ENCODE measurements at regions not wholly inside any gene's neighbourhood (a gene's known extent, or its start where the extent isn't known, plus 50 kb on each side); places are given as distances from the start of the nearest gene placed in this dataset.

GRCh38 chr5:179488491-179488890, 61.9 kb upstream of the RUFY1 start:
- ATAC-seq (no peak), DNase-seq (no peak)
- Histone ChIP-seq H3K4me3 (no peak overlapping the region), H3K9me3 (peaks cover 0 to 6% (median 0%) of the 10 kb centered on the region in 11 donors), H3K4me1 (peaks cover 0 to 14% (median 0%) of the 10 kb centered on the region in 9 donors), H3K27me3 (peaks cover 0 to 27% (median 6%) of the 10 kb centered on the region in 7 donors), H3K27ac (peak overlapping the region in 1 of 10 donors; percentile 48), H3K36me3 (no peaks in the 10 kb centered on the region)
- TF ChIP-seq, protein P1, sequence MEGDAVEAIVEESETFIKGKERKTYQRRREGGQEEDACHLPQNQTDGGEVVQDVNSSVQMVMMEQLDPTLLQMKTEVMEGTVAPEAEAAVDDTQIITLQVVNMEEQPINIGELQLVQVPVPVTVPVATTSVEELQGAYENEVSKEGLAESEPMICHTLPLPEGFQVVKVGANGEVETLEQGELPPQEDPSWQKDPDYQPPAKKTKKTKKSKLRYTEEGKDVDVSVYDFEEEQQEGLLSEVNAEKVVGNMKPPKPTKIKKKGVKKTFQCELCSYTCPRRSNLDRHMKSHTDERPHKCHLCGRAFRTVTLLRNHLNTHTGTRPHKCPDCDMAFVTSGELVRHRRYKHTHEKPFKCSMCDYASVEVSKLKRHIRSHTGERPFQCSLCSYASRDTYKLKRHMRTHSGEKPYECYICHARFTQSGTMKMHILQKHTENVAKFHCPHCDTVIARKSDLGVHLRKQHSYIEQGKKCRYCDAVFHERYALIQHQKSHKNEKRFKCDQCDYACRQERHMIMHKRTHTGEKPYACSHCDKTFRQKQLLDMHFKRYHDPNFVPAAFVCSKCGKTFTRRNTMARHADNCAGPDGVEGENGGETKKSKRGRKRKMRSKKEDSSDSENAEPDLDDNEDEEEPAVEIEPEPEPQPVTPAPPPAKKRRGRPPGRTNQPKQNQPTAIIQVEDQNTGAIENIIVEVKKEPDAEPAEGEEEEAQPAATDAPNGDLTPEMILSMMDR (IDR thresholded peaks at IDR 0.05) = no peak
- intact Hi-C loops (cut with DNase I) = no loop called here
- 40 to 47% methylated on average over 8 of the region's 8 CpGs for WGBS, 2 donors

- TF ChIP-seq, protein P1 (IDR thresholded peaks at IDR 0.05) = no peak
- Histone ChIP-seq H3K9me3 (peaks cover 0 to 6% (median 0%) of the 10 kb centered on the region in 11 donors), H3K4me3 (no peak overlapping the region), H3K4me1 (peaks cover 0 to 14% (median 0%) of the 10 kb centered on the region in 9 donors), H3K27me3 (peaks cover 0 to 27% (median 6%) of the 10 kb centered on the region in 7 donors), H3K36me3 (no peaks in the 10 kb centered on the region), H3K27ac (no peak overlapping the region)
- DNase-seq (no peak), ATAC-seq (no peak)
- 63 to 70% methylated on average over 8 of the region's 8 CpGs for WGBS, 2 donors
- intact Hi-C loops (cut with DNase I) = no loop called here
These were observed 63.2 kb upstream of the RUFY1 start for GRCh38 chr5:179487145-179487544.

DNA sequence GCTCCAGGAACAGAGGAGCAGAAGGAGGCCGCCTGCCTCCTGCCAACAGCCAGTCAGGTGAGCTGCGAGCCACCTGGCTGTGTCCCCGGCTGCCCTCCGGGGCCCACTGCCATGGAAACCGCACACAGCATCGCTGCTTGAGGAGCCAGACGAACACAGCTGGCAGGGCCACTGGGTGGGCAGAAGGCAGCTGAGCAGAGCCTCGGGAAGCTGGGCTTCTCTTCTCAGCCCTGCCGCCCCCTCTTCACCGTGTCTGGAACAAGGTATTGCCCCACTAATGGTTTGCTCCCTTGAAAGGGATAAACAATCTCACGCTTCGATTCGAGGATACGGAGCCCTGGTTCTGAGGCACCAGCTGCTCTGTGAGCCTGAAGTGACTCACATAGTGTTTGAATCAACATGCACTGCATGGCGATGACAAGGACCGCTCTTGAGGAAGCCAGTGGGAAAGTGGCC, 63.7 kb upstream of the RUFY1 start:
- H3K36me3 ChIP-seq = no peaks in the 10 kb centered on the region
- intact Hi-C loops (cut with DNase I) = no loop called here
- peaks cover 0 to 6% (median 0%) of the 10 kb centered on the region in 11 donors for H3K9me3 ChIP-seq
- H3K4me3 ChIP-seq = no peak overlapping the region
- 56 to 63% methylated on average over 16 of the region's 16 CpGs for WGBS, 2 donors
- peaks cover 0 to 14% (median 0%) of the 10 kb centered on the region in 9 donors for H3K4me1 ChIP-seq
- peak in 1 of 8 donors; percentile 74 for ATAC-seq
- H3K27ac ChIP-seq = no peak overlapping the region
- no peak for DNase-seq
- TF ChIP-seq, protein P1 (IDR thresholded peaks at IDR 0.05) = no peak
- peaks cover 0 to 27% (median 6%) of the 10 kb centered on the region in 7 donors for H3K27me3 ChIP-seq

DNA sequence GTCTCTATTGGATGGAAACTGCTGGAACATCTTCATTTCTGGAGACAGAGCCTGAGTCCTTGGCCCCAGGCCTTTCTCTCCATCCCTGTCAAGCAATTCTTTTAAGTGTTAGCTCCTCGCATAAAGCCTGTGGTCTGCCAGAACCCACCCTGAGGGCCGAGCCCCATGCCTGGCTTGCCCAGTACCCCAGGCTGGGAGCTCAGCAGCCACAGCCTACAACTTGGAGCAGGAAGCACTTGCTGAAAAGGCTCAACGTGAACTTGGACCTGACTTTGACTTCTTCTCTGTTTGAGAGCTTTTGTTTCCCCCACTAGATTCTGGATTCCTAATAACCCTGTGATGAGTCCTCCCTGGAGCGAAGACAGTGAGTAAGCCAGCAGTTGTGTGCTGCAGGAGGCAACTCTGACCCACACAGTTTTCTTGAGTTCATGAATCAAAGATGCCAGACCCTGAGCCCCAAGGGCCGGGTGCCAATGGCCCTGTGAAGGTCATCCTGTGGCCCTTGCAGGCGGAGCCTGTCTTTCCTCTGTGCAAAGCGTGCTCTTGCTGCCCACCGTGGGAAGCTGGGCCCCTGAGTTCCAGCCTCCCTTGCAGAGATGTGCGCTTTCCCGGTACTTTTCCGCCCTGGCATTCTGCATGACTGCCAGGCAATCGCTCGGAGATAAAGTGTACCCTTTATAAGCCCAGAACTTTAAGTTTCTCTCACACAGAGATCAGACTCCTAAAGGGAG, 64.3 kb upstream of the RUFY1 start:
- ATAC-seq (no peak), DNase-seq (no peak)
- TF ChIP-seq, protein P1 (IDR thresholded peaks at IDR 0.05) = no peak
- Histone ChIP-seq H3K4me1 (peaks cover 0 to 14% (median 0%) of the 10 kb centered on the region in 9 donors), H3K4me3 (no peak overlapping the region), H3K9me3 (peaks cover 0 to 4% (median 0%) of the 10 kb centered on the region in 11 donors), H3K27me3 (peaks cover 0 to 27% (median 6%) of the 10 kb centered on the region in 7 donors), H3K36me3 (no peaks in the 10 kb centered on the region), H3K27ac (no peak overlapping the region)
- intact Hi-C loops (cut with DNase I) = no loop called here
- 79 to 81% methylated on average over 13 of the region's 13 CpGs for WGBS, 2 donors
